ENCODE measurements at regions not wholly inside any gene's neighbourhood (a gene's known extent, or its start where the extent isn't known, plus 50 kb on each side); places are given as distances from the start of the nearest gene placed in this dataset.
"Not testable (repeated sequence)": the region's sequence is repeated elsewhere in the genome, so short reads cannot be mapped to it uniquely, and the experiment has no call there.

DNA sequence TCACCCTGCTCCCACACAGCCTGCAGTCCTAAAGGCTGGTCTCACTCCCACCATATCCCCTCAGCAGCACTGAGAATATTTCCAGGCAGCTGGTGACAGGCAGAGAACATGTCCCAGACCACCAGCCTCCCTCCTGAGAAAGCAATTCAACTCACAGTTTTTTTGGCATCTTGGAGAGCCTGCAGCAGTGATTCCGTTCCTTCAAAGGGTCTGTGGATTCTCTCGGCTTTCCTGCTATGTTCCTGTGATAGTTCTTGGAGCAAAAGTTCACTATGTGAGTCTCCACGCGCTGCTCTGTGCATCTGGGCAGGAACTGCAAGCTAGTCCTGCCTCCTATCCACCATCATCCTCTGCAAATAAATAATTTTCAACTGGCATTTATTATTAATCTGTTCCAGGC lies 448.3 kb upstream of the HSF2 start:
- DNase-seq: no peak

DNA sequence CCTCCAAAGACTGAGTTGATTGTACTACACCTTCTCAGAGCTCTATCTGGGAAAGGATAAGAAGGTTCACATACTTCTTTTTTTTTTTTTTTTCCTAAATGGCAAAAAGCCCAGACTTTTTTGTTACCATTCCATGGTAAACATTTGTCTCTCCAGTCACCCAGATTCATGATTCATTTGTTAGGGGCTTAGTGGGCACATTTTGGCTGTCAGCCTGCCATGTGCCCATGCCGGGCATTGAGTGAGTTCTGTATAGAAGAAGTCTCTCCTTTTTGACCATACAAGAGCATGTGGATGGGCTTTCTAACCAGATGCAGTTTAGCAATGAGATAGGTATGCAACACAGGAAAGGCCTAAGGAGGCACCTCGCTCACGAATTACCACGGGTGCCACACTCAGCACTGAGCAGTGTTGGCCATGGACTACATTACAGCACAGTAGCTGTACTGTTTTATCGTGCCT lies 447.5 kb upstream of the HSF2 start:
- no peak for DNase-seq

DNA sequence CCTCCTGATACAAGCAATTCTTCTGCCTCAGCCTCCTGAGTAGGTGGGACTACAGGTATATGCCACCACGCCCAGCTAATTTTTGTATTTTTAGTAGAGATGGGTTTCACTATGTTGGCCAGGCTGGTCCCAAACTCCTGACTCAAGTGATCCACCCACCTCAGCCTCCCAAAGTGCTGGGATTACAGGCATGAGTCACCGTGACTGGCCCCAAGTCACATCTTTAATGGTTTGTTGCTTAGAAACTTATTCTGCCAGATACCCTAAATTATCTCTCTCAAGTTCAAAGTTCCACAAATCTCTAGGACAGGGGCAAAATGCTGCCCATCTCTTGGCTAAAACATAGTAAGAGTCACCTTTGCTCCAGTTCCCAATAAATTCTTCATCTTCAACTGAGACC lies 444.1 kb upstream of the HSF2 start:
- DNase-seq: not testable (repeated sequence)

DNA sequence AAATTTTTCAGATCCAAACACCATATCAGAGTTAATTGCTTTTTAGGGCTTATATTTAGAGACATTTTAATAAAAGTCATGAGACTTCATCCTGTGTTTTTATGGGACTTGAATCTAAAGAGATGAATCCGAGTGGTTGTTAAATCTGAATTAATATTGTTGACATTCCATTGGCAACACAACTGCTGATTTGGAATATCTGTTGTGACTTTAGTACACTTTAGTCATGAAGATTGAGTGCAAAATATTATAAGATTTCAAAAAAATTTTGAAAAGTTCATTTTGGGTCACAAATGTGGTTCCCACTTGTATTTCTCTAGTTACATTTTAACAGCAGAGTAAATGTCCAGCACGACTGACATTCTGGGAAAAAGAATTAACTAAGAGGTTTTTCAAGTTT lies 442.7 kb upstream of the HSF2 start:
- no peak for DNase-seq

DNA sequence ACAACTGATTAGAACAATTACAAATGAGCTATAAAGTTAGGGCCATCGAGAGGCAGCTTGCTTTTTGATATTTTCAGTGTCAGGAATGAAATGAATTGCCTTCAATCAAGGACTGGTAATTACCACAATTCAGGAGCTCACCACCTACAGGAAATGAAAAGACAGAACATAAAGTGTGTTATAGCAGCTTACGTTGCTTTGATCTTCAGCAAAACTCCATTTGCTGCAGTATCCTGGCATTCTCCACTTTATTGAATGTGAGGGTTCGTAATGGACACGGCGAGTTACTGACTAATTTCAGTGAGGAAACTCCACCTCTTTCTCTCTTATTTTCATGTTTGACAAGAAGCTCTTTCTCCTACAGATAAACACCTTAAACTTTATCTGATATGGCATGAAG lies 440.0 kb upstream of the HSF2 start:
- DNase-seq: no peak

DNA sequence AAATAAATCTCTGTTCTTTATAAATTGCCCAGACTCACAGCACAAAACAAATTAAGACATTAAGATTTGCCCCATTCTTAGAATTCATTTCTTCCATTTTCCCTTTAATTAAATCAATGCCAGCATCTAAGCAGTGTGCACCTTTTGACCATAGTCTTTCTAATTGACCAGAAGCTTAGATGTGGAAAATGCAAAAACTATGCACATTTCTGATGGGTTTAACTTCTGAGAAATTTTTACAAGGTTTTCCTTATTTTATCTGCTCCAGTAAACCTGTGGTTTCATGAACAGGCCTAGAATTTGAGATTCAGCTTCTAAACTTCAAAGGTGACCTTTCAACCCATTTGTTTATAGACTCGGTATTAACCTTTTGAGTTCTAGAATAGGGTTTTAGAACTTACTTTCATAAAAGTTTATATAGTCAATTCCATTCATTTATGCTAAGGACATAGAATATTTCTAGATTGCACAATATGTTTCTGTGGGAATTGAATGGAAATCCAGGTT lies 437.8 kb upstream of the HSF2 start:
- no peak for DNase-seq

DNA sequence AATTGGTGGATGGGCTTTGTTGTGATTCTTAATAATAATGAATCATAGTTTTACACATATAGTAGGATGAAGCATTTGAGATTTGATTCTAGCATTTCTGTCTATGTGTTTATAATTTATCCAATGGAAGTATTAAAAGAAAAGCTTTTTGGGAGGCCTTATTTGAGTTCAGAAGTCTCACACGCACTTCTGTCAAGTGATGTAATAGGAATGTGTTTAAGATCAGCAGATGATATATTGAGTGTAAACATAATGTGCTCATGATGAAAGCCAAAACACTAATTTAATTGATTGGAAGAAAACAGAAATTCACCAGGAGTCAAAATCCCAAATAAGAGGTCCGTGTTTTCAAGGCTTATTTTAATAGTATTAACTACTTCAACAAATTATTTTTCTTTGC lies 435.6 kb upstream of the HSF2 start:
- DNase-seq: no peak

DNA sequence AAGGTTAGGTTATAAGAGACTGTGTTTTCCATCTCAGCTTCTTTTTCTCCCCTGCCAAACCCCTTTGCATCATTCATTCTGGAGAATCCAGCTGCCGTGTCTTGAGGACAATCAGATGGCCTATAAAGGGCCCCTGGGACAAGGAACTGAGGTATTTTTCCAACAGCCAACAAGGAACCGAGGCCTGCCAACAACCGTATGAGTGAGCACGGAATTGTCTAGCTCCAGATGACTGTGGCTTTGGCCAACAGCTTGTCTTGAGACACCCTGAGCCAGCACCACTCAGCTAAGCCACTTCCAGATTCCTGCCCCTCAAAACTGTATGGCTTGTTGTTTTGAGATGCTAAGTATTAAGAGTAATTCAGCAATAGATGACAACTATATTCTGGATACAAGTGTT lies 433.7 kb upstream of the HSF2 start:
- no peak for DNase-seq

DNA sequence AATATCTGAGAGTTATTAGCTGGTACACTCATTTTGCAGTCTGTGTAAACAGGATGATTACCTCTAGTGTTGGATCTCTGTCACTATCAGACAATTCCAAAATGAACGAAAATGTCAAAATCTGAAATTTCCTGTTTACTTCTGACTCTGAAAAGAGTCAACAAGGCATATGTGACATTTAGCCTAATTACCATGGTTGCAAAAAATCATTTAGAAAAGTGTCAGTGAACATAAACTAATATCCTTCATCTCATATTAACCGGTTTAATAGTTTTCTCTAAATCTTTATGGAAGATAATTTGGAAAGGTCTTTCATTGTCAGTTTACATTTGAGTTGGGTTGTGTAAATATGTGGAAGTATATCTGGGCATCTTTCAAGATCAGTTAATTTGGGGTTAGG lies 431.8 kb upstream of the HSF2 start:
- DNase-seq: no peak

DNA sequence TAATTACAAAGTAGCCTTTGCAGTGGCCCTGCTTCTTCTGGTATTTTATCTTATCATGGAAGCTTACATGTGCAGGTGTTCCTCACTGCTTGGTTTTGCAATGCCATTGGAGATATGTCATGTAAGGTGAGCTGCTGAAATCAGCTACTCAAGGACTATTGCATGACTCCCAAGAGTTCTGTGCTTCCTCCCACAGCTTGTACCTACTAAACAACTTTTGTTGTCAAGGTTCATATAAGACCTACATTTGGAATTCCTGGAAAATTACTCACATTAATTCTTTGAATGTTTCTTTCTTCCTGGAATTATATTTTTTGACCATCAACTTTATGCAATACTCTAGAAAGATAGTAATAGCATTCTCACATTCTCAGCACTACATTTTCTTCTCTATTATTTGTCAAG lies 427.5 kb upstream of the HSF2 start:
- no peak for DNase-seq

DNA sequence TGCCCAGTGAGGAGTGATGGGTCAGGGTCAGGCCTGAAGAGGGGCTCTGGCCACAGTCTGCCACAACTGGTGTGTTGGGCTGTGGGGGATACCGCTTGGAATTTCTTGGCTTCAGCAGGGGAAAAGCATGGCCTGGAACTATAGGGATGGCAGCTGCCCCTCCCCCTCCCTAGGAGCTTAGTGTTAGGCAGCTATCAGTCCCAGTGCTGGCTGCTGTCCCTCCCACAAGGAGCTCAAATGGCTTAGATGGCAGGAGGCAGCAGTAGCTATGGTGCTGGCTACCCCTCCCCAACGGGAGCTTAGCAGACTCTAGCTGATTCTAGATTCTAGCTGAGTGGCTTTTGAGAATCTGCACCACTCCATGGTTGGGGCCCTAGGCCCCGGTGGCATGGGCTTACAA lies 414.5 kb upstream of the HSF2 start:
- DNase-seq: no peak

DNA sequence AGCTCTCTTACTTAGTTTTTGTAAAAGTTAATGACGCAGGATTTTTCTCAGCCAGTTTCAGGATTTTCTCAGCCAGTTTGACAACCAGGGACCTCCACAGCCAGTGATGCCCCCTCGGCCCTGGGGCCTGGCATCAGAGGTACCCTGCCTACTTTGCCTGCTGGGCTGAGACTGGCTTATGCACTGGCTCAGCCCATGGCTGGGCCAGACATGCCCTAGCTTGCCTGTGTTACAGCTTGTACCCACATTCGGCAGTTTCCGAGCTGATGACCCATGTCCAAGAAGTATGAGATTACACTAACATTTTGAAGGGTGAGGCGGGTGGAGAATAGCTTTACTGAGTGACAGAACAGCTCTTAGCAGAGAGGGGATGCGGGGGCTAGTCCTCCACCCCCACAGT lies 406.1 kb upstream of the HSF2 start:
- no peak for DNase-seq

DNA sequence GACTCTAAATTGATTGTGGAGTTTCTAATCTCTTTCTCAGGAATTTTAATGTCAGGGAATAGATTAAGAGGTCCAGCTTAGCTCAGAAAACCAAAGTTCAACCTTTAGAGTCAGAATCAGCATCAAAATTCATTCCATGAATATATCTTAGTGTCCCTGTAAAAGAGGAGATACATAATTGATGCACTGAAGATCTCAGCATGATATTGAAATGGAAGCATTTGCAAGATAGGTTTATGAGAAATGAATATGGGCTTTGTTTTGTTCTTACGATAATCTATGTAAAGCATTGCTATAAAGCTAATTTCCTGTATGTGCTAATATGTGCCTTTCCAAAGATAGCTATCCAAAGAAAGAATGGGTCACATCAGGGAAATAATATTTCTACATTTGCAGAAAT lies 404.5 kb upstream of the HSF2 start:
- no peak for DNase-seq

DNA sequence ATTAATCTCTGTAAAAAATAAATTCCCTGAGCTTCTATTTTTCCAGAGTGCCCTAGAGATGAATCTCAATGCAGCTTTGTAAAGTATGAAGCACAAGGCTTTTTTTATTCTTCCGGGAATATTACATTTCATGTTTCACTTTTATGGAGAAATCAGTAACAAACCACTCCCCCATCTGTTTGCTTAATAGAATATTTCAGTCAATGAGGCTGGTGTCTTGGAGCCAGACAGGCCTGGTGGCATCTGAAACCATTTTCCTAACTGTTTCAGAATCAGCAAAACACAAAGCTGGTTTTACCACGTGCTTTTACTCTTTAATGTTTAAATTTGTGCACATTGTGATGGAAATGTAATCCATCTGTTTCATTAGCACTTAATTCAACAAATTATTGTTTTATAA lies 400.8 kb upstream of the HSF2 start:
- DNase-seq: no peak

DNA sequence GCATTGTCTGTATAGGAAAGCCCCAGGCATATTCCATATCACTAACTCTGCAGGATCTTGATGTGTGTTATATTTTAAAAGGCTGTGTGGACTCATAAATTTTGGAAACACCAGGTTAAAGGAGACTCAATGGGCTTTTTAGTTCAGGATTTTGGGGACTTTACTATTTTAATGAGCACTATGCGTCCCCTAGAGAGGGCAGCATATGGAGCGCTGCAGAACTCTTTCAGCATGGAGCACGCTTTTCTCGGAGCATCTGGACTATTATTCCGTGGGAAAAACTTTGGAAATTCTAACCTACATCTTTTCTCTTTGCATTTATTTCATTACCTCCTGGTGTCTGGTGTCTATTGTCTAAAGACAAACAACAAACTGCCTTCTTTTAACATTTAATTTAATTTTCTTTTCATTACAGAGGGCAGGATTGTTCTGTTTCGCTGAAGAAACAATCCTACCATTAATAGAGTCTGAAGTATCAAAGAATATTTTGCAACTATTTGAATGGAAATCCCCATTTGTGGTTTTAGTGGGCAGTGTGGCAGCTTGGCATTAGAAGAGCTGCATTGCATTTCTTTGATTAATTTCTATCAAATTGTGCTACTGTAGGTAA lies 399.9 kb upstream of the HSF2 start:
- DNase-seq: no peak

DNA sequence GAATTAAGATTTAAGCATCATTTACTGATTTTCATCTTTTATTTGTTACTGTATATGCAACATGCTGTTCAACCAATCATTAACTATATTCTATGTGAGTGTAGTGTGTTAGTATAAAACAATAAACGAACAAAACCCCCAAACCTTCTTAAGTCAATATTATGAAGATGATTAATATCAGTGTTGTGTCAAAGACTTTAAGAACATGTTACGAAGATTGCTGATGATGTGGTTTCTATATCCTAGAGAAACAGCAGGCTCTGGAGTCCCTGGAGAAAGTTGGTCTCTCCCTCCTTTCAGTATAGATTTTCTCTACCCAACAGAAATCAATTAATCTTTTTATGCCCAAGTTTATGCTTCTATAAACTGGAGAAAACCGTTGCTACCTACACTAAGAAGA lies 393.8 kb upstream of the HSF2 start:
- DNase-seq: no peak

DNA sequence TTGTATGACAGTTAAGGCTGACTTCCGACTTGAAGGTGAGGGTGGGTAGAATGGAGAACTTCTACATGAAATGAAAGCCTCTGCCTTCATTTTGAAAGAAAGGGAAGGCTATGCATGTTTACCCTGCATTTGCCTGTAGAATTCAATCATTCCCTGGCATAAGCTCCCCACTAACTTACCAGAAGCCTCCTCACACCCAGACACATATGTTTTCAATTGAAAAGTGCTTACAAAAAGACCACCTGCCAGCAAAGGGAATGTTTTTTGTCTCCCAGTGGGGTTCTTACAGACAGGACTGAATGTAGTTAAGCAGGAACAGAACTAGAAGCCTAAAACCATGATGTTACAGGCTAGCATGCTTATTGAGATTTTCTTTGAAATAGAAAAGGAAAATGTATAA lies 392.1 kb upstream of the HSF2 start:
- DNase-seq: no peak

DNA sequence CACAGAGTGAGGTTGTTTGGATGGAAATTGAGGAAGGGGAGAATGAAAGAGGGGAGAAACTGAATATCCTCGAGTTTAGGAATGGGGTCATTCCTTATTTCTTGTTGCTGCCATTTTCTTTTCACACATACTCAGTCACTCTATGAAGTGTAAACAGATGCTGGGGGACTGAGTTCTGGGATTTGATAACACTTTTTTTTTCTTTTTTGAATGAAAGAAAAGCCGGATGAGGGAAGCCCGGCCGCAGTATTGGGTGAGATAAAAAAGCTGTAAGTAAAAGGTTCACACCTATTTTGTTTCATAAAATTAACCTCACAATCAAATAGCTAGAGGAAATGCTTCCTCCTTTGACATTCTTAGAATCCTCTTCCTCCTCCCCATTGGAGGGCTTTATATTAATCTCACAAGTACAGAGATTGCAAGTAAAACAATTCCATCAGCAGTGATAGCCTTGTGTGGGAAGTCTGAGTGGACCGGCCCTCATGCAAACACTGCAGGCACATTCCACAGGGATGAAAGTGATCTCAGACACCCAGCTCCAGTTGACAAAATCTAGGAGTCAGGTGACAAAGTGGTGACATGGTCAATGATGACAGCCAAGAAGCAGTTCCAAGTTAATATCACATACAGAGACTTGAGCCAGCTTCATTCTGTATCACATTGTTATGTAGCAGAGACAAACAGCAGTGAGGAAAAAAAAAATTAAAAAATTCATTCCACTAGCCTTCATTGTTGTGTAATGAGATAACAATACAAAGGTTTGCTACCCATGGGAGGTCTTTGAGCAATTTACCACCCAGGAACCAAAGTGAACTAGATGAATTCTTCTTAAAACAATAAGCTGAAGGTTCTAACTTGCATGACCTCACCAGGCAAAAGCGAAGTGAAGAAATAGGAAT lies 391.1 kb upstream of the HSF2 start:
- no peak for DNase-seq

DNA sequence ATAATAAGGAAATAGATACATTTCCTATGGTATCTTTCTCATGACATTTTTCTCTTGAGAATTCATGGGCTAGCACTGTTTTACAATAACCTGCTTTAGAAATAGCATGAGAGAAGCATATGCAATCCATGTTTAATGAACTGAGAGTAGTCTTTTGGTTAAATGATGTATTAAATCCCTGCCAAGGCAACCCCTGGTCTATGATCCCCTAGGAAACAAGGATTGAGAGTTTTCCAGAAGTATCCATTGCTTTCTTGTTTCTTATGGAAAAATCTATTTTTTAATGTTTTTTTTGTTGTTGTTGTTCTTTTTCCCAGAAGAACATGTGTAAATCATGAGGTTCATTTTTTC lies 390.5 kb upstream of the HSF2 start:
- no peak for DNase-seq

DNA sequence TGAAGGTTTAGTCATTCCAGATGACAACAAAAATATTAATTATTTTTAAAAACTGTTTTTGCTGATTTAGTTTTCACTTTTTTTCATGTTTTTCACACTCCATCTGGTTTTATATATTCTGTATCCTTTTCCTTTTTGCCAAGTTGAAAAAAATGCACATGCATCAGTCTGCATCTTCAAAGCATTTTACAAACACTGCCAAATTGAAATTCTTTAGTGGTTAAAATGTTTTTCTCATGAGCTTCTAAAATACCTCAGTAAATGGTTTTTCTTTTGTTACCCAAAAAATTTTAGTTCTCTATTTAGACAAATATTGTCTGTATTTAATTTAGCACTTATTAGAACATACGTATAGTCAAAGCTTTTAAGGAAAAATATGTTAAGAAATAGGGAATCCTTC lies 386.9 kb upstream of the HSF2 start:
- no peak for DNase-seq

DNA sequence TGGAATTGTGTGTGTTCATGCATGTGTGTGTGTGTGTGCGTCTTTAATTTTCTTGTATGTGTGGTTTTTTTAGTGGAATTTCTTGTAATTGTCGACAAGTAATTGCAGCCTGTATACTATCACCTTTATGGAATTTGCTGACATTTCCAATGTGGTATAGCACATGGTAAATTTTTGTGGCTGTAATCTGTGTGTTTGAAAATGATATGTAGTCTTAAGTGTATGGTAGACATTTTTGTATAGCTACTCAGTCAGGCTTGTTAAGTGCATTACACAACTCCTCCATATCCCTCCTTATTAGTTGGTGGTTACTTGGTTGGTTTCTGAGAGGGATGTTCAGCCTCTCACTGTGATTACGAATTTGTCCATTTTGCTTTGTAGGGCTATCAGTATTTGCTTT lies 384.5 kb upstream of the HSF2 start:
- no peak for DNase-seq

DNA sequence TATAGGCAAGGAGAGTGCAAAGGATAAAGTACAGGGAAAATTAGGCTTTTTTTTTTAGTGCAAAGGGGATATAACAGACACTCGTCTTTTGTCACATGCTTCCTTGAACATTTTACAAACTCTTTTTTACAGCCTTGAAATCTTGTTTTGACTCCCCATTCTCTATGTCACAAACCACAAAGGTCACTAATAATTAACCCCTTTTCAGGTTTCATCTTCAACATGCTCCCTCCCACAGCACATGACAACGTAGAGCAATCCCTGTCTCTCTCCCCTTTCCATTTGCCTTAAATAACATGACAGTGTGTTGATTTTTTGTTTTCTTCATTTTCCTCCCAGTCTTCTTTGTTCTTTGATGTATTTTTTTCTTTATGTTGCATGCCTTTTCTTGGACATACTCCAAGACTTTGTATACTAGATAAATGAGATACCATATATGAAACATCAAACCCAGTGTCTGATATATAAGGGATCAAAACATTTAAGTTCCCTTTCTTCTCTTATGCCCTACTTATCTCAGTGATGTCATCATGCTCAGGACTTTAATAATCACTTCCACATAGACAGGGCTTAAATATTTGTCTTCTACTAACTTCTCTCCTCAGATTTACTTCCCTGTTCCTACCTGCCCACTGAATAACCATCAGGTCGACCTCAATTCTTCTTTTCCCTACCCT lies 378.7 kb upstream of the HSF2 start:
- DNase-seq: no peak

DNA sequence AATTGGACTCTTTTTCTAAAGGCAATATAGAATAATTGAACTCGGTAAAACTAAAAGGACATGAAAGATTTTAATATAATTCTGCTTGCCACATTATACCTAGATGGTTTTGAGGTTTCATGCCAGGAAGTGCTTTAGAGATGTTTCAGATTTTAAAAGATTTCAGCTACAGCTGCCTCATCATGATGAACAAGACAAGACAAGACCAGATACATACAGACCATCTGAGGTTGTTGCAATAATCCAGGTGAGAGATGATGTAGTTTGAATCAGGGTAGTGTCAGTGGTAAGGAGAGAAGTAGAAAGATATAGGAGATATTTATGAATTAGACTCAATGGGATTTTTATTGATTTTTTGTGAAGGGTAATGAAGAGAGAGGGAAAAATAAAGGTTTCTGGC lies 374.3 kb upstream of the HSF2 start:
- DNase-seq: no peak

Measured in suppressor macrophage treated with lipopolysaccharide for 4 hours (primary cell).